Endothelial cell of umbilical vein (primary cell): ENCODE measurements at regions not wholly inside any gene's neighbourhood (a gene's known extent, or its start where the extent isn't known, plus 50 kb on each side); places are given as distances from the start of the nearest gene placed in this dataset.

Experiments
- CTCF ChIP-seq, 2 donors: IDR thresholded peaks; 1 replicate in 1 of 2; 2 replicates in 1 of 2; pipeline ENCODE4 v1.5.1; 2011; ENCODE audit warnings: low read length in 2 of 2, mild to moderate bottlenecking in 2 of 2, moderate library complexity in 2 of 2, control low read depth in 1 of 2, inconsistent platforms in 1 of 2, low read depth in 1 of 2; ENCODE audit not compliant: insufficient read depth in 1 of 2; ENCODE audit errors: extremely low read depth in 1 of 2
- EZH2 ChIP-seq: IDR thresholded peaks from 2 replicates; pipeline ENCODE4 v1.6.1; 2012; ENCODE audit warnings: borderline replicate concordance, low read depth, mild to moderate bottlenecking, moderate library complexity, low read length, inconsistent platforms; ENCODE audit not compliant: severe bottlenecking
- JUN ChIP-seq: IDR thresholded peaks from 2 replicates; pipeline ENCODE4 v1.6.1; 2011; ENCODE audit warnings: borderline replicate concordance, low read depth; ENCODE audit not compliant: insufficient read length, insufficient read depth
- MAX ChIP-seq: IDR thresholded peaks from 2 replicates; pipeline ENCODE4 v1.6.1; 2011; ENCODE audit not compliant: insufficient read depth, insufficient read length
- MYC ChIP-seq: IDR thresholded peaks from one replicate; pipeline ENCODE4 v1.6.1; 2011; ENCODE audit warnings: mild to moderate bottlenecking, low read depth, low read length
- POLR2A ChIP-seq: IDR thresholded peaks from 2 replicates; pipeline ENCODE4 v1.6.1; 2012; ENCODE audit warnings: low read depth, mild to moderate bottlenecking, control low read depth, low read length
- POLR2AphosphoS5 ChIP-seq: IDR thresholded peaks from 2 replicates; pipeline ENCODE4 v1.6.1; 2012; ENCODE audit warnings: low read depth, mild to moderate bottlenecking, control low read depth, low read length, moderate library complexity; ENCODE audit not compliant: insufficient read depth

- TF ChIP-seq CTCF (IDR thresholded peaks at IDR 0.05; ENCODE audit: extremely low read depth in 1 of 2, insufficient read depth in 1 of 2, low read depth in 1 of 2, low read length in 2 of 2) (no peak), JUN (no peak), MAX (no peak), EZH2 (no peak), POLR2A (no peak), MYC (no peak), POLR2AphosphoS5 (no peak)
Measured at GRCh38 chr3:139280027-139280671, 63.7 kb upstream of the MRPS22 start.
